ENCODE measurements at regions not wholly inside any gene's neighbourhood (a gene's known extent, or its start where the extent isn't known, plus 50 kb on each side); places are given as distances from the start of the nearest gene placed in this dataset.

GRCh38 chr13:71359641-71360040, 507.4 kb downstream of the DACH1 start:
- Histone ChIP-seq H4K8ac (replicated peaks; ENCODE audit: insufficient read length, low read depth, low read length) (no peak overlapping the region), H2BK15ac (ENCODE audit: low read depth, low read length) (no peak overlapping the region), H3K14ac (ENCODE audit: insufficient read depth, low read length) (no peak overlapping the region), H4K5ac (ENCODE audit: insufficient read length, low read depth, low read length) (no peak overlapping the region), H3K9ac (ENCODE audit: extremely low read depth, insufficient read length, low read length) (no peak overlapping the region), H2BK20ac (ENCODE audit: low read depth, low read length, poor library complexity, severe bottlenecking) (no peak overlapping the region), H2BK5ac (ENCODE audit: insufficient read length, low read length) (no peak overlapping the region), H4K91ac (ENCODE audit: insufficient read length, low read depth, low read length) (no peak overlapping the region), H3K27ac (ENCODE audit: insufficient read length, low read depth, low read length) (no peak overlapping the region), H3K27me3 (ENCODE audit: insufficient read depth, low read length) (no peaks in the 10 kb centered on the region), H3K4me2 (ENCODE audit: insufficient read depth, insufficient read length, low read length) (no peak overlapping the region), H3K23me2 (ENCODE audit: insufficient read length, low read depth, low read length, poor library complexity, severe bottlenecking) (no peaks in the 10 kb centered on the region), H3K79me1 (ENCODE audit: insufficient read depth, low read depth, low read length, poor library complexity, severe bottlenecking) (no peaks in the 10 kb centered on the region), H3K18ac (ENCODE audit: insufficient read length, low read depth, low read length) (no peak overlapping the region), H3K79me2 (ENCODE audit: insufficient read depth, low read length) (no peaks in the 10 kb centered on the region), H3T11ph (ENCODE audit: low read length) (no peak overlapping the region), H3K9me3 (ENCODE audit: control insufficient read depth, low read depth, low read length) (no peaks in the 10 kb centered on the region), H3K4me1 (ENCODE audit: insufficient read depth, low read length) (no peaks in the 10 kb centered on the region), H4K20me1 (ENCODE audit: control insufficient read depth, insufficient read depth, insufficient read length) (no peaks in the 10 kb centered on the region), H2AK5ac (ENCODE audit: insufficient read length, low read length) (no peak overlapping the region), H2BK120ac (ENCODE audit: low read depth, low read length, poor library complexity, severe bottlenecking) (no peak overlapping the region), H2AFZ (ENCODE audit: low read length) (no peak overlapping the region), H2BK12ac (ENCODE audit: insufficient read length, low read depth, low read length) (no peak overlapping the region), H3K23ac (ENCODE audit: insufficient read length, low read depth, low read length) (no peak overlapping the region), H3K56ac (ENCODE audit: insufficient read length, low read depth, low read length) (no peak overlapping the region), H3K4ac (ENCODE audit: low read depth, low read length) (no peak overlapping the region)
- TF ChIP-seq CTCF (conservative IDR thresholded peaks at IDR 0.05): no peak
- H3K27me3 Mint-ChIP-seq (ENCODE audit: low read depth): no peaks in the 10 kb centered on the region
- H3K4me1 Mint-ChIP-seq: no peaks in the 10 kb centered on the region
- no peak for DNase-seq
- H3K27ac Mint-ChIP-seq: no peak overlapping the region
- no peaks in the 10 kb centered on the region for H3K36me3 Mint-ChIP-seq (ENCODE audit: insufficient read depth in 1 of 3, low read depth in 3 of 3)
- WGBS (ENCODE audit: extremely low coverage, insufficient read length, low lambda C conversion rate): no CpG with 5 or more reads among the region's 4 CpGs
- no peak overlapping the region for H3K4me3 Mint-ChIP-seq
- no peaks in the 10 kb centered on the region for H3K9me3 Mint-ChIP-seq
